Stimulated activated naive CD8-positive, alpha-beta T cell treated with anti-CD3 and anti-CD28 coated beads, Interleukin-15, amount 100 ng/mL, for 72 hours (primary cell): ENCODE measurements at regions not wholly inside any gene's neighbourhood (a gene's known extent, or its start where the extent isn't known, plus 50 kb on each side); places are given as distances from the start of the nearest gene placed in this dataset.
A peak's percentile ranks its signal among the peaks of the same experiment; 100 is the strongest.

ENCODE experiments used
- ATAC-seq: fragments of 150-1000 bp; cut with Tn5 transposase; 2 replicates; pipeline ENCODE4 v1.10.0; 2021; ENCODE audit warnings: mild to moderate bottlenecking, moderate library complexity
- DNase-seq, 2 donors: peaks; one replicate each; pipeline ENCODE4 v3.0.0; 2021 to 2022
- H3K27ac Mint-ChIP-seq, 2 donors: one replicate each; pipeline ENCODE4 v1.8.0; 2022; ENCODE audit warnings: mild to moderate bottlenecking in 2 of 2, mixed read lengths in 2 of 2, moderate library complexity in 2 of 2
- H3K27me3 Mint-ChIP-seq: one replicate; pipeline ENCODE4 v1.8.0; 2022; ENCODE audit warnings: mixed read lengths
- H3K4me1 Mint-ChIP-seq: one replicate; pipeline ENCODE4 v1.8.0; 2022; ENCODE audit warnings: mild to moderate bottlenecking, mixed read lengths
- H3K4me3 Mint-ChIP-seq, 2 donors: one replicate each; pipeline ENCODE4 v1.8.0; 2022; ENCODE audit warnings: mild to moderate bottlenecking in 2 of 2, mixed read lengths in 2 of 2, moderate library complexity in 1 of 2
- H3K9me3 Mint-ChIP-seq, 2 donors: one replicate each; pipeline ENCODE4 v1.8.0; 2022; ENCODE audit warnings: mixed read lengths in 2 of 2

DNA sequence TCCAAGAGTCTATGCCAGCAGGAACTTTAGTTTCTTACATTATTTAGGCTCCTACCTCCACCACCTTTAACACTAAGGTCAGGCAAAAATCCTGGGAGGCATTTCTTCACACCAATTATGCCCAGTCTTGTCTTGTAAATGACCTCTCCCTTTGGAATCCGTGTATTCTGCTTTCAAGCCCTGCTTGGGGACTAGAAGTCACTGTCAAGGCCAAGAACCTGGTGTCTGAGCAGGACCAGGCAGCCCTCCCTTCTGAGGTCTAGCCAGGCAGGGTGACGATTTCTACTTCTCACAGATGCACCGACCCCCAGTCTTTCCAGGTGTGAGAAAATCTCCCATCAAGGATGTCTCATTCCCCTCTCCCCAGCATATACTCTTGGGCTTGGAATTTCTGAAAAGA, 82.7 kb upstream of the C1QTNF7 start:
- H3K9me3 Mint-ChIP-seq = no peaks in the 10 kb centered on the region
- H3K4me3 Mint-ChIP-seq = no peak overlapping the region
- ATAC-seq = no peak
- no peak overlapping the region for H3K27ac Mint-ChIP-seq
- H3K4me1 Mint-ChIP-seq = peaks cover 11% of the 10 kb centered on the region
- no peak for DNase-seq
- H3K27me3 Mint-ChIP-seq = no peaks in the 10 kb centered on the region

- peaks cover 11% of the 10 kb centered on the region for H3K4me1 Mint-ChIP-seq
- ATAC-seq = no peak
- no peak overlapping the region for H3K27ac Mint-ChIP-seq
- DNase-seq = no peak
- H3K4me3 Mint-ChIP-seq = no peak overlapping the region
- no peaks in the 10 kb centered on the region for H3K27me3 Mint-ChIP-seq
- no peaks in the 10 kb centered on the region for H3K9me3 Mint-ChIP-seq
These were observed 79.6 kb upstream of the C1QTNF7 start for GRCh38 chr4:15348236-15348635.

DNA sequence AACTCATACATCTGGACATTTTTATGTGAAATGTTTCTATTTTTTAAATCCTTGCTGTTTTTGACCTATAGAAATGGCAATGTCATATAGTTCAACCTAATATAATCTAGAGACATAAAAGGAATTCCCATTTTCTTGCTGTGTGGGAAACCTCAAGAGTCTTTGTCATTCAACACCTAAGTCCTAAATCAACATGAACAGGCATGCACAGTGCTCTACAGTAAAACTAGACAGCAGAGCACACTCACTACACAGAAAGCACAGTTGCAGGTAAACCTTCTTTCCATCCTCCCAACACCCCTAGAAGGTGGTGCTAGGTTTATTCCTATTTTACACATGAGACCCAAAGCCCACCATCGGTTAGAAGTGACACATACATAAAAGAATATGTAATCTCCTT, 79.1 kb upstream of the C1QTNF7 start:
- no peak overlapping the region for H3K4me3 Mint-ChIP-seq
- no peak for ATAC-seq
- no peak for DNase-seq
- peaks cover 11% of the 10 kb centered on the region for H3K4me1 Mint-ChIP-seq
- H3K27me3 Mint-ChIP-seq = no peaks in the 10 kb centered on the region
- H3K27ac Mint-ChIP-seq = no peak overlapping the region
- no peaks in the 10 kb centered on the region for H3K9me3 Mint-ChIP-seq

DNA sequence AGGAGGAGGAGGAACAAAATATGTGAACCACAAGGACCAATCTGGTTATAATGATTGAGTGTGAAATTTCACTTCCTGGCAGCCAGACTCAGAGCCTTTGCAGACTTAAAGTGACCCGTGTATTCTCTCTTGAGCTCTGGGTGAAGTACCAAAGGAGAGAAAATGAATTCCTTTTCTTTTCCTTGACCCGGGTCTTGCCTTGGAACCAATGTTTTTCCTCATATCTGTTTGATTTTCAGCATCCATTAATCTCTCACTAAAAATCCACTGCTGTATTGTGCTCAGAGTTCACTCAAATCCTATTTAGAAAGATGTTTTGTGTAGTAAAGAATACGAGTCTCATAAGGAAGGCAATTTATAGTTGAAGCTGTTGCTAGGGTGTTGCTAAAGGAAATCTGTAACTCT, 78.3 kb upstream of the C1QTNF7 start:
- peak; percentile 80 for ATAC-seq
- DNase-seq = no peak
- Mint-ChIP-seq H3K27ac (peak overlapping the region in 1 of 2 donors; percentile 85), H3K27me3 (no peaks in the 10 kb centered on the region), H3K4me1 (peaks cover 11% of the 10 kb centered on the region), H3K4me3 (no peak overlapping the region), H3K9me3 (no peaks in the 10 kb centered on the region)

DNA sequence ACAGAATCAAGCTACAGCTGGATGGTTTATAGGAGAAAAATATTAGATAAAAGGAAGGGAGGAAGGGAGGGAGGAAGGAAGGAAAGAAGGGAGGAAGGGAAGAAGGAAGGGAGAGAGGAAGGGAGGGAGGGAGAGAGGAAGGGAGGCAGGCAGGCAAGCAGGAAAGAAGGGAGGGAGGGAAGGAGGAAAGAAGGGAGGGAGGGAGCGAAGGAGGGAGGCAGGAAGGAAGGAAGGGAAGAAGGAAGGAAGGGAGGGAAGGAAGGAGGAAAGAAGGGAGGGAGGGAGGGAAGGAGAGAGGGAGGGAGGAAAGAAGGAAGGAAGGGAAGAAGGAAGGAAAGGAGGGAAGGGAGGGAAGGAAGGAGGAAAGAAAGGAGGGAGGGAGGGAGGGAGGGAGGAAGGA, 77.9 kb upstream of the C1QTNF7 start:
- H3K9me3 Mint-ChIP-seq = no peaks in the 10 kb centered on the region
- H3K27me3 Mint-ChIP-seq = no peaks in the 10 kb centered on the region
- ATAC-seq (no peak), DNase-seq (no peak)
- H3K27ac Mint-ChIP-seq = peak overlapping the region in 1 of 2 donors; percentile 64
- peaks cover 11% of the 10 kb centered on the region for H3K4me1 Mint-ChIP-seq
- no peak overlapping the region for H3K4me3 Mint-ChIP-seq

- Mint-ChIP-seq H3K4me3 (no peak overlapping the region), H3K9me3 (no peaks in the 10 kb centered on the region), H3K27me3 (no peaks in the 10 kb centered on the region), H3K4me1 (peaks cover 11% of the 10 kb centered on the region), H3K27ac (no peak overlapping the region)
- DNase-seq (no peak), ATAC-seq (peak; percentile 50)
These were observed 75.3 kb upstream of the C1QTNF7 start for GRCh38 chr4:15352524-15352923.

- ATAC-seq = no peak
- no peaks in the 10 kb centered on the region for H3K9me3 Mint-ChIP-seq
- no peak overlapping the region for H3K27ac Mint-ChIP-seq
- no peak overlapping the region for H3K4me3 Mint-ChIP-seq
- no peaks in the 10 kb centered on the region for H3K27me3 Mint-ChIP-seq
- no peak for DNase-seq
- peaks cover 11% of the 10 kb centered on the region for H3K4me1 Mint-ChIP-seq
These were observed 74.6 kb upstream of the C1QTNF7 start for GRCh38 chr4:15353207-15353606.

- peaks cover 3% of the 10 kb centered on the region for H3K4me1 Mint-ChIP-seq
- DNase-seq (no peak), ATAC-seq (no peak)
- H3K27me3 Mint-ChIP-seq = no peaks in the 10 kb centered on the region
- H3K4me3 Mint-ChIP-seq = no peak overlapping the region
- peaks cover 0 to 6% of the 10 kb centered on the region in 2 donors for H3K9me3 Mint-ChIP-seq
- H3K27ac Mint-ChIP-seq = no peak overlapping the region
These were observed 73.2 kb upstream of the C1QTNF7 start for GRCh38 chr4:15354371-15355297.

- H3K4me1 Mint-ChIP-seq = peaks cover 3% of the 10 kb centered on the region
- DNase-seq (no peak), ATAC-seq (no peak)
- no peak overlapping the region for H3K27ac Mint-ChIP-seq
- no peaks in the 10 kb centered on the region for H3K27me3 Mint-ChIP-seq
- no peak overlapping the region for H3K4me3 Mint-ChIP-seq
- peaks cover 0 to 6% of the 10 kb centered on the region in 2 donors for H3K9me3 Mint-ChIP-seq
These were observed 66.3 kb upstream of the C1QTNF7 start for GRCh38 chr4:15361529-15361928.

GRCh38 chr4:15362541-15362940, 65.3 kb upstream of the C1QTNF7 start:
- Mint-ChIP-seq H3K27me3 (no peaks in the 10 kb centered on the region), H3K9me3 (peaks cover 0 to 6% of the 10 kb centered on the region in 2 donors), H3K4me3 (no peak overlapping the region), H3K27ac (no peak overlapping the region), H3K4me1 (peaks cover 8% of the 10 kb centered on the region)
- ATAC-seq = no peak
- DNase-seq = no peak

- DNase-seq = no peak
- H3K9me3 Mint-ChIP-seq = no peaks in the 10 kb centered on the region
- no peaks in the 10 kb centered on the region for H3K27me3 Mint-ChIP-seq
- H3K4me1 Mint-ChIP-seq = peaks cover 21% of the 10 kb centered on the region
- no peak overlapping the region for H3K27ac Mint-ChIP-seq
- ATAC-seq = no peak
- H3K4me3 Mint-ChIP-seq = no peak overlapping the region
These were observed 63.6 kb upstream of the C1QTNF7 start for GRCh38 chr4:15364183-15364582.

DNA sequence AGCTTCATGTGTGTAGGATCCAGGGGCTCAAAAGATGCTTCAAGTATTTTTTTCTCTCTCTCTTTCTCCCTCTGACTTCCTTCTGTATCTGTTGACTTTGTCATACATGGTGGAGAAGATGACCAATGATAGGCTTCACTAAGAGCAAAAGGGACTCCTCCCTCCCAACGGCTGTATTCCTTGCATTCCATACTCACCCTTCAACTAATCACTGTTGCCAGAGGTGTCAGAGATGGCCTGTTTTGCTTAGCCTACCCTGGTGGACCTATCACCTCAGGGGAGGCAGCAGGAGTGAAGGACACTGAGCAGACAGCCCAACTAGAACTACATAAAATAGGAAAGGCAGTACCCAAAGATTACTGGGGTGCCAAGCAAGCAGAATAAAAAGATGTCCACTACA, 62.2 kb upstream of the C1QTNF7 start:
- no peak overlapping the region for H3K4me3 Mint-ChIP-seq
- no peak overlapping the region for H3K27ac Mint-ChIP-seq
- H3K9me3 Mint-ChIP-seq = no peaks in the 10 kb centered on the region
- H3K4me1 Mint-ChIP-seq = peaks cover 21% of the 10 kb centered on the region
- H3K27me3 Mint-ChIP-seq = no peaks in the 10 kb centered on the region
- DNase-seq (no peak), ATAC-seq (no peak)

DNA sequence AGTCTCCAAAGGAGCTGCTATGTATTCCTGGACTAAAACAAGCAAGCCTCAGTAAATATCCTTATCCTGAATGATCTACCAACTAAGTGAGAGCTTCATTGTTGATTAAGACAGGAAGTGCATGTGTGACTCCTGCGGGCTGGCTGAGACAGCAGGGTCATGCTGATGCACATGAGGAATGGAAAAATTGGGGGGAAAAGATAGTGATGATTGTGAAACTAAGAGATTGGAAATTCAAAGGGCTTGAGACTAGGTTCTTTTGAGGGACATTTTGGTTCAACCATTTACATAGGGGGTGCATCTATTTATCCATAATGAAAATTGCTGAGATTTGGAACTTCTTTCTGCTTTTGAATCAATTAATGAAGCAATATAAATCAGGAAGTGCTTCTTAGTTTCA, 61.1 kb upstream of the C1QTNF7 start:
- DNase-seq (no peak), ATAC-seq (no peak)
- Mint-ChIP-seq H3K27ac (peak overlapping the region in 1 of 2 donors; percentile 16), H3K4me1 (peaks cover 21% of the 10 kb centered on the region), H3K4me3 (no peak overlapping the region), H3K9me3 (no peaks in the 10 kb centered on the region), H3K27me3 (no peaks in the 10 kb centered on the region)

- no peaks in the 10 kb centered on the region for H3K27me3 Mint-ChIP-seq
- H3K9me3 Mint-ChIP-seq = no peaks in the 10 kb centered on the region
- no peak for DNase-seq
- no peak overlapping the region for H3K27ac Mint-ChIP-seq
- H3K4me3 Mint-ChIP-seq = no peak overlapping the region
- peak; percentile 60 for ATAC-seq
- H3K4me1 Mint-ChIP-seq = peaks cover 21% of the 10 kb centered on the region
These were observed 59.0 kb upstream of the C1QTNF7 start for GRCh38 chr4:15368856-15369255.

DNA sequence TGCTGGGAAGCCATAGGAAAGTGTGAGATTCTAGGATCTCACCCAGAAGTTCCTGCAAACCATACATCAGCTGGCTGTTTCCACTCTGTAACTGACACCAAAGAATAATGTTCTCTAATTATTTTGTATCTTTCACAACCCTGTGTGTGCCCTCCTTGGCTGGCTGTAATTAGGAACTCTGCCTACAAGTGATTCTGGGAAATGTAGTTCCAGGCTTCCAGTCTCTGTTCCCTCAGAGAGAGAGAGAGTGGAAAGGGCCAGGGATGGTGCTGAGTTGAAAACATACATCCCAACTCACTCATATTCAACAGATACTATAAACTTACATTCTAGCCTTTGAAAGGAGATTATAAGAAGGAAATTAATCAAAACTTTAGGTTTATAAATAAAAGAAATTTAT, 57.5 kb upstream of the C1QTNF7 start:
- Mint-ChIP-seq H3K4me3 (no peak overlapping the region), H3K27ac (no peak overlapping the region), H3K9me3 (no peaks in the 10 kb centered on the region), H3K4me1 (peaks cover 21% of the 10 kb centered on the region), H3K27me3 (no peaks in the 10 kb centered on the region)
- ATAC-seq = no peak
- DNase-seq = no peak

- no peaks in the 10 kb centered on the region for H3K9me3 Mint-ChIP-seq
- peaks cover 37% of the 10 kb centered on the region for H3K4me1 Mint-ChIP-seq
- DNase-seq (no peak), ATAC-seq (peak; percentile 47)
- no peak overlapping the region for H3K27ac Mint-ChIP-seq
- H3K27me3 Mint-ChIP-seq = no peaks in the 10 kb centered on the region
- H3K4me3 Mint-ChIP-seq = no peak overlapping the region
These were observed 54.5 kb upstream of the C1QTNF7 start for GRCh38 chr4:15373363-15373762.

DNA sequence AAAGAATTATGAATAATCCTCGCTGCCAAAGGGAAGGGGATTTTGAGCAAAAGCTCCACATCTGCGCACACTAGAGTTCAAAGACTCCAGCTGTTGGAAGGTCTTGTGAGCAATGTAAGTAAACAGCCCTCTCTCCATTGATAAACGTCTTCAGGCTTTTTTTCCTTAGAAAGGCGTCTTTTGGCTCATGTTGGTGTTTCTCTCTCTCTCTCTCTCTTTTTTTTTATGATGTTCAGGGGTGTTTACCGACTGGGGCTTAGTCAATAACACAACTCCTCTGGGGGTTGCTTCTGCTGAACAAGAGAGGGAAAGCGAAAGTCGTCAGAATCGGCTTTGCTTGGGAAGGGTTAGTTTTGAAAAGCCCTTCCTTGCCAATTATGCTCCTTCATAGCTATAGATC, 53.2 kb upstream of the C1QTNF7 start:
- Mint-ChIP-seq H3K27me3 (no peaks in the 10 kb centered on the region), H3K9me3 (no peaks in the 10 kb centered on the region), H3K4me1 (peaks cover 33% of the 10 kb centered on the region), H3K4me3 (no peak overlapping the region), H3K27ac (peak overlapping the region; percentile 39 to 41)
- ATAC-seq = no peak
- DNase-seq = no peak
